NCI-H2107 (cell line): ENCODE measurements at regions not wholly inside any gene's neighbourhood (a gene's known extent, or its start where the extent isn't known, plus 50 kb on each side); places are given as distances from the start of the nearest gene placed in this dataset.

ENCODE experiments used
- DNase-seq: peaks from one replicate; lab custom pipeline; 2025; lab: John Stamatoyannopoulos, UW

DNA sequence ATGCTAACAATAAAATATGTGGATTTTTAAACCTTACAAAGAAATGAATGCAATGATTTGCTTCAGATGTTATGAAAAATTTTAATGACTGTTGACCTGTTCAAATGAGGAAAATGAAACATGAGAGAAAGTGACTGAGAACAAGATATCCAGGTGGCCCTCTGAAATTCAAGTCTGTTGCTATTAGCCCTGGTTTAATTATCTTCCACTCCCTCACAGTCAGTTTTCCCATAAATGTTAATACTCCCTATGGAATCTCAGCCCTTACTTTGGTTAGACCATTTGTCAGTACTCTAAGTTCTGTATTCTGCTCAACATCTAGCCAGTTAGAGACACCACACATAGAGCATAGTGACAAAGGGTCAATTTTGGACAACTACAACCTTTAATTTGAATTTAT, 327.8 kb downstream of the PDGFC start:
- no peak for DNase-seq

DNA sequence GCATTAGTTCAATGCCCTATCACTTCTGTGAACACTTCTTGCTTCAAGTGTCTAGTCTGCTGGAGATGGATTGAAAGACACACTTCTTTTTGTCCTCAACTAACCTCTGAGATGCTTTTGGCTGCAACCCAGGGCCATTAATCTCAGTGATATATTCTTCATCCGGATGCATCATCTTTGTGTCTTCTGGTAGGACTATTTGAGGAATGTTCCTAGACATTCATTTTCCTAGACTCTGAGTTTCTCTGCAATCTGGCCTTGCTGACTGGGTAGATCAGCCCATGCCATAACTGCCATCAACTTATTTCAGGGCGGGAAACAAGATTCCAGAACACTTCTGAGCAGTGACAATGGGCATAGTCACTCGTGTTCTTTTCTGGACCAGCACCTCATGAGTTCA, 329.4 kb downstream of the PDGFC start:
- DNase-seq = no peak

DNA sequence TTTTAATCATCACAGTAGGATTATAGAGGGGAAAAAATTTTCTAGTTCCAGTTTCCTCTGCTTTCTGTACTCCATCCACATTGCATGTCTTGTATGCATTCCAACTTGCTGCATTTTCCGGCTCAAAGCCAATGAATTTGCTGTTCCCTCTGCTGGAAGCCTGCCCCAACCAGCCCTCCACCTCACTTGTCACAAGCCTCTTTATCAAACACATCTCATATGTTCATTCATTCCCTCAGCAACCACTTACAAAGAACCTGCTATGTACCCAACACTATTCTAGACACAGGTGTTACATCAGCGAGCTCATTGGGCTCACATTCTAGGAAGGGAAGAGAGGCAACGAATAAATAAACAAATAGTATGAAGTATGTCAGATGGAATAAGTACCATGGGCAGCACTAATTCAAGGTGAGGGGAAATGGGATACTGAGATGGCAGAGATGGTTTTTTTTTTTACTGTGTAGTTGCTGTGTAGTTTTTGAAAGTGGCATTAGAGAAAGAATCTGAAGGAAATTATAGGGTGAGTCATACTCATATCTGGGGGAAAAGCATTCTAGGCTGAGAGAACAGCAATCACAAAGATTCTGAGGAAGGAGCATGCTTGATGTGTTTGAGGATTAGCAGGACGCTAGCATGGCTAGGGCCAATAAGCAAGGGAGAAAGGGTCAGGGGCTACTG, 332.5 kb downstream of the PDGFC start:
- DNase-seq = no peak

DNA sequence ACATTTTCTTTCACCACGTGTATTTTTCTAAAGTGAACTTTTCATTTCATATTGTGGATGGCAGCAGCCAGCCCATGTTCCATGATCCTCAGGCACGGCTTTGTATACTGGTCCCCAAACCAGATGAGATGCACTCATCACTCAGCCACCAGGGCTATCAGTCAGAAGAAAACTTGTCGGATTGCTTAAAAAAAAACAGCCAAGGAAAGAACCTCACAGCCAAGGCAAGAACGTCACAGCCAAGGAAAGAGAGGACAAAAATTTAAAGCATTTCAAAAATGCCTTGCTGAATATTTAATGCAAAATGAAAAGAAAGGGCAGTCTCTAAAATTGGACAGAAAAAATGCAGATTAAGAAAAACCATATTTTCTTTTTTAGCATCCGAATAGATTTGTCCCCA, 333.3 kb downstream of the PDGFC start:
- no peak for DNase-seq

DNA sequence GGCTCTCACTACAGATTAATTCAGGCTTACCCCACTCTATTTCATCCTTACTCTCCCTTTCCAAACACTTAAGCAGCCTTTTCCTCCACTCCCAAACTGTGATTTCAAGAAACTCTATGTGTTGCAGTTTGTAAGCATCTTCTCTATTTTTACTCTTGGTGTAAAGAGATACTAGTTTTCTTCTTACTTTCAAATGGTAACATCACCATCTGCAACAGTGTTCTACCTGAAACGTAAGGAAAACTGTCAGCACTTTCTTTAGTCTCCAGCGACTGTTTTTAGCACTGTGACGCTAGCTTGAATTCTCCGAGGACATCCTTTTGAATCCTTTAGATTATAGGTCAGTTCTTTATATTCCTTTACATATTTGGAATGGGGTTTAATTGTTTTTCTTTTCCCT, 335.2 kb downstream of the PDGFC start:
- DNase-seq = no peak

GRCh38 chr4:156635051-156635450, 336.5 kb downstream of the PDGFC start:
- DNase-seq = no peak

GRCh38 chr4:156634612-156635011, 337.0 kb downstream of the PDGFC start:
- DNase-seq = no peak

- DNase-seq = no peak
Observed at GRCh38 chr4:156633847-156634246, 337.8 kb downstream of the PDGFC start.

- no peak for DNase-seq
Observed at GRCh38 chr4:156628858-156629257, 342.7 kb downstream of the PDGFC start.

- DNase-seq = no peak
Observed at GRCh38 chr4:156623376-156623775, 348.2 kb downstream of the PDGFC start.

DNA sequence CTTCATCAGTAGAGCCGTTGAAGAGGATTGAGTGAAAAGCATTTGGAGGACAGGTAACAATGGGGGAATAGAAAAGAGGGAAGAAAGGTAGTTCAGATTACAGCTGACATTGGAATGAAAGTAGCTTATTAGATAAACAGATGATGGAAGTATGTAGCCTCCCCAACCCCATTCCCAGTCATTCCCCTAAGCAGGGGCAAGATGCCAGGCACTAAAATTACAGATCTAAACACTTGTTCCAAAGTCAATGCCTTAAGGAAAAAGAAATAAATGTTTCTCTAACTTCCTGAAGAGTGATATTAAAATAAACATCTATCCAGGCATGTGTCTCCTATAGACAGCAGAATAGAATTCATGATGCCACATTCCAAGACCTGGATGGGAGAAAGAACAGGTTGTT, 350.8 kb downstream of the PDGFC start:
- no peak for DNase-seq

- DNase-seq = no peak
Observed at GRCh38 chr4:156619154-156619934, 352.3 kb downstream of the PDGFC start.

DNA sequence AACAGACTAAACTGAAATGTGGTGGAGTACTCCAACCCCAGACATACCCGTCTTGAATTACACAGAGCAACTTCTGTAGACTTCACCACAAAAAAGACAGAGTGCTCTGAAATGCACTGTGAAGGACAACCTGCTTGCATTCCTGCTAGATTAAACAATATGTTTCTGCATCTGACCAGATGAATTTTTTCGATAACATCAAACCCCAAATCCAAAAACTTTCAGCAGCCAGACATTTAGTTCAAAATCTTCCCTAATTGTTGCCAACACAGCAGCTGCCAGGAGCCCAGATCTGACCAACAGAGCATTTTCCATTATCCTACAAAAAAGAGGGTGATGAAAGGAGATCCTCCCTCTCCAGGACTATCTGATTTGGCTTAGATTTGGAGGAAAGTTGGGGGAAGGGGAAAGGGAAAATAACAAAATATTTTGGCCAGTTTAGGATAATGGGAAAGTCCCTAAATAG, 356.5 kb downstream of the PDGFC start:
- DNase-seq = no peak

DNA sequence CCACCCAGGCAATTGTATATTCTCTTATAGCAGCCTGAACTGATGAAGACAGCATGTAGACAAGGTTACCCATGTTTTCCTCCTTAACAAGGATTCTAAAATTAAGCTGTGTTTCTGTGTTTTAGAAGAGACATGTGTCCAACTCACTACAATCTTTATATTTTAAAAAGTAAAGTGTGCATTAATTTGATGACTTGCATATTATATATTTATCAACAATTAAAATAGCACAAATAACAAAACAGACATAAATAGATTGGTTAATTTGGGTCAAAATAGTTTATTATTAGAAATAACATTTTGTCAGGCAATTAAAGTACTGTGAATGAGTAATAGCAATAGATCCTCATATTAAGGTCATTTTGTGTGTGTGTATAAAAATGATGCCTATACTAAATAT, 357.1 kb downstream of the PDGFC start:
- DNase-seq = no peak

DNA sequence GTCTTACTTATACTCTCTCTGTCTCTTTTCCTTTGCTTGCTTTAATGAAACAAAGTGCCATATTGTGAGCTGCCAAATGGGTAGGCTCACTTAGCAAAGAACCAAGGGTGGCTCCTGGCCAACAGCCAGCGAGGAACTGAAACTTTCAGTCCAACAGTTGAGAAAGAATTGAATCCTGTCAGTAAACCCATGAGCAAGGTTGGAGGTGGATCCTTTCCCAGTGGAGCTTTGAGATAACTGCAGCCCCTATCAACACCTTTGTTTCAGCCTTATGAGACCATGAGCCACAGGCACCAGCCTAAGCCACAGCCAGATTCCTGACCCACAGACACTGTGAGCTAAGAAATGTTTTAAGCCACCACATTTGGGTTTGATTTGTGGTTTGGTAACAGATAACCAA, 362.2 kb downstream of the PDGFC start:
- DNase-seq = no peak

DNA sequence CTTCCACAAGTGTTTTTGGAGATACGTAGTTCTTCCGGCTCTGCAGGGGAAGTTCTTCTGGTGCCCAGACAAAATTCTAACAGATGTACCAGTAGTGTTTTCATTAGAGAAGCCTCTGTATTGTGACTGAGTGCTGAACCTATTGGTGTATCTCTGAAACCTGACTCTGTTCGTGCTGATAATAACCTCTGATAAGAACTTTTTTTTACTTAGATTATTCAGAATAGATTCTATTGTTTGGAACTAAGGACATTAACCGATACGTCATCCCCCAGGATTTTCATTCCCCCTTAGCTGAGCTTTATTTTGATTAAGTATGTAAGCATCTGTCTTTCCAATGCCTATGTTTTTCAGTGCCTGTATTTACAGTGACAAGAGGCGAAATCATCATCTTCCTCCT, 362.9 kb downstream of the PDGFC start:
- DNase-seq = no peak

- DNase-seq = no peak
Observed at GRCh38 chr4:156607478-156607857, 364.1 kb downstream of the PDGFC start.

DNA sequence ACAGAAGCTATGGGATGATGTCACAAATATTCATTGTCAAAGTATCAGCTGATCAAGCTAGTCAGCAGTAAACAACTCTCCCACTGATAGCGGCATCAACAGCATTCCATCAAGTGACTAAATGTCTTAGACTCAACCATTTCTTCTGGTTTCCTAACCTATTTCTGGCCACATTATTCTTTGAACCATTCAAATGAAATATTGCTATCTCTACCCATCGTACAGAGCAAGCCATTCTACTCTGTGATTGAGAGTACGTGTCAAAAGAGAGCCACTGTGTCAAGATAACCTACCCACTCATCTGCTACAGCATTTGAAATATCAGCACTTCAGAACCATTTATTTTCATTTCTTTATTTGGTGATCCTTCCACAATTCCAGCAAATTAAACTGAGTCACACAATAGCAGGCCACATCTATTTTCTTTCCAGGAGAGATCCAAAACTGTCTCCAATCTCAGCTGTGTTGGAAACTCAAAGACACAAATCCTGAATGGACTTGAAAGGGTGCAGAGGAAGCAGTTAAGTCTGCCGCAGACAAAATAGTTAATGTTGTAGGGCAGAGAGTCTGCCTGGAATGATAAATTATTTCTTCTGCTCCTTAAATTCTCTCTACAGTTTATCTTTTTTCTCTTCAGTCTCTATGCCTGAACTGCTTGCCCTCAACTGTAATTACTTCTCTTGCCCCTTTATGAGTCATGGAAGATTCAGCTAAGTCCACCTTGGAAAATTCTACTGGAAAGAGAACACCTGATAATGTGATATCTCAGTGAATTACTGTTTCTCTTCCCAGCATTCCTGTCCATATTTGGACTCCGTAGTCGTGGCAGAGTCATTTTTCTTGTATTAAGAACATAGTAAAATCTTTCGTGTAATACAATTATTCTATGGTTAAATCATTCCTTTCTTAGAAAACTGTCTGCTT, 364.8 kb downstream of the PDGFC start:
- DNase-seq = no peak

DNA sequence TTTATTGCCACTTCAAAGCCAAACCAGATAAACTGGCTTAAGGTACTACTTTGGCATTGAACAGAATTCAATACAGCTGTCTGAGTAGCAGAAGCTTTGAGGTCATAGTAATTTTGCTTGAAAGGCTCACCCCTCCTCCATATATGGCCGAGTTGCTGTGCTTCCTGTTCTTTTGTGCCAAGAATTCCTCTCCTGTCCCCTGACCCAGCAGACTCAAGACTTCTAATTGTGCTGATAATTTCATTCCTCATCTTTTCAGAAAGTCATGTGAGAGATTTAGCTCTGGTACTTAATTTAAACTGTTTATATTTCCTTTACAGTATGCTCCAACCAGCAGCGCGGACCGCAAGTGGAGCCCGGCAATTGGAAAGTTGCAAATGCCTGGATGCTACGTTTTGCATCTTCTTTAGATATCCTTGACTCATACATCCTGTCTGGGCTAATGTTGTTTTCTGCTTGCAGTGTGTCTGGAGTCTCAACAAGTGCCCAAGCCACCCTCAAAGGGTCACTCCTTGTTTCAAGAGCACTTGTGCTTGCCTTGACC, 373.4 kb downstream of the PDGFC start:
- no peak for DNase-seq

GRCh38 chr4:156596706-156597329, 374.8 kb downstream of the PDGFC start:
- no peak for DNase-seq

GRCh38 chr4:156596026-156596425, 375.6 kb downstream of the PDGFC start:
- DNase-seq = no peak

GRCh38 chr4:156595041-156595440, 376.6 kb downstream of the PDGFC start:
- no peak for DNase-seq
